Hindlimb muscle (tissue), 1 donor: ENCODE measurements at regions not wholly inside any gene's neighbourhood (a gene's known extent, or its start where the extent isn't known, plus 50 kb on each side); places are given as distances from the start of the nearest gene placed in this dataset.

Experiments used
- DNase-seq: peaks from one replicate; pipeline ENCODE4 v3.0.0-alpha.2; 2013

DNA sequence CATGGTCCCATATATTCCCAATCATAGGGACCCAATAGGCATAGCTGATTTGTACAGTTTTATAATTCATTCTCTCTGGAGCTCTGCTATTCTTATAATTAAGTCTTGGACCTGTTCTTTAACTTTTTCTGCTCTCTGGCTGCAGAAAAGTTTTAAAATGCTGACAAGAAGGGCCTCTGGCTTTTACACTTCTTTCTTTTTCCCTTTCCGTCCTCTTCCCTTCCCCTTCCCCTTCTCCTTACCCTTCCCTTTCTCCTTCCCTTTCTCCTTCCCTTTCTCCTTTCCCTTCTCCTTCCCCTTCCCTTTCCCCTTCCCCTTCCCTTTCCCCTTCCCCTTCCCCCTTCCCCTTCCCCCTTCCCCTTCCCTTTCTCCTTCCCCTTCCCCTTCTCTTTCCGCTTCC lies 101.3 kb upstream of the TPK1 start:
- no peak for DNase-seq

DNA sequence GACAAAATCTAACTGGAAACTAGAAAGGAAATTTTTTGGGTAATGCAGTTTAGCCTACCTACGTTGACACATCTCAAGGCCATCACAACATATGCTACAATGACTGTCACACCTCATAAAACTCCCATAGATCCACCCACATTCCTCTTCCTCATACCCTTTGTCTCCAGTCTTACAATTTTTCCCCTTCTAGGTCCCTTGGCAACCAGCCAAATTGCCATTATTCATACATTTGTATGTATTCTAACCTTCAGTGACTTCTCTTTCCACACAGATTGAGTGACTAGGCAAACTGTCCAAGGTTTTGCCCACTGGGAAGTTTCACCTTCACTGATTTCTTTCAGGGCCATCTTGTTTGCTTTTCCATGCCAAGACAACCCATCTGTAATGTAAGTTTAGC lies 100.5 kb upstream of the TPK1 start:
- no peak for DNase-seq

DNA sequence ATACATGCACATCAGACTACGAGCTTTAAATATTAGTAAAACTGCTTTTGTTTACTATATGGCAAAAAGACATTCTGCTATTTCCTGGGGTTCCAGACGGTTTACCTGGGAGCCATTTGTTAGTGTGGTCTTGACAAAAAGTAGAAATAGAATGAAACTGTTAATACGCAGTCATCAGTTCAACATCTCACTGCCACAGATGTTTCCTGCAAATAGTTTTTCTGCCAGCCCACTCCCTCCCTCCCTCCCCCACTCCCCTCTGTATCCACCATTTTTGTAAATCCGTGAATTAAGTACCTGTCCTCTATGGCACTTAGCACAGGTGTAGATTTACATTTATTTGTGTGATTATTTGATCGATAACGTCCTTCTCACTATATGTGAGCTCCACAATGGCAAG lies 74.6 kb upstream of the TPK1 start:
- no peak for DNase-seq

DNA sequence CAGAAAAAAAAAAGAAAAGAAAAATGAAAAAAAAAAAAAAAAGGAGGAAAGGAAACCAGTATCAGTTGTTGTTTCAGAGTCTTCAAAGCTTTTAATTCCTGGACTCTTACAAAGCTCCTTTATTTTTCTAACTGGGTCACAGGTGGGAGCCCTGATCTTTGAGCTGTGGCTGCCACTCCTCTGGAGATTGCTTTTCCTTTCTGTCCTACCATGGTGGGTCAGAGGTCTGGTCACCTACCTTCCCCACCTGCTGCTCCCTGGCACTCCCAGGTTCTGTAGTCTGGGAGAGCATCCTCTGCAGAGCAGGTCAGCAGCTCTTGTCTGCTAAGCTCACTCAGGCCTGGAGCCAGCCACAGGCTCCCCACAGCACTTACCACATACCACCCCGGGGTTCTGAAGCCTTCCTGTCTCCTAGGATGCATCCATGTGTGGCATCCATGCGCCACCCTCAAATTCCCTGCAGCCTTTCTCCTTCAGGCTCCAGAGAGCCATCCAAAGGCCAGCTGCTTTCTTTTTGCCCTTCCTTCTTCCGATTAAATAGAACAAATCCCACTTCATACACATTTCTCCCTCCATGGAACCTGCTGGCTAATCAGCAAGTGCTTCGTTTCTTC lies 73.2 kb upstream of the TPK1 start:
- no peak for DNase-seq

DNA sequence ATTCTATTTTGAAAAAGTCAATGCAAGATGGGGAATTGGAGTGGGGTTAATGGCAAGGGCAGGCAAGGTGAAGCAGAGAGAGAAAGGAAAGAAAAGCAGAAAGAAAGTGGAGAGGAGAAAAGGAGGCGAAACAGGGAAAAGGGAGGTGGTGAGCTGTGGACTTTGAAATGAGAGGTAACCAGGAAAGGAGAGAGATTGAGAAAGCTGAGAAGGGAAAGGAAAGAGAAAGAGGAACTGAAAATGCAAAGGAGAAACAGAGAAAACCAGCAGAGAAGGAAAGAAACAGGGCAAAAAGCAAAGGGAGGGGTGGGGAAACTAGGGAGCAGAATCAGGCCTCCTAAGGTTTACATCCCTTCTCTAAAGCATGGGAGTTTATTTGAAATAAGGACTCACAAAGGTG lies 72.5 kb upstream of the TPK1 start:
- no peak for DNase-seq

DNA sequence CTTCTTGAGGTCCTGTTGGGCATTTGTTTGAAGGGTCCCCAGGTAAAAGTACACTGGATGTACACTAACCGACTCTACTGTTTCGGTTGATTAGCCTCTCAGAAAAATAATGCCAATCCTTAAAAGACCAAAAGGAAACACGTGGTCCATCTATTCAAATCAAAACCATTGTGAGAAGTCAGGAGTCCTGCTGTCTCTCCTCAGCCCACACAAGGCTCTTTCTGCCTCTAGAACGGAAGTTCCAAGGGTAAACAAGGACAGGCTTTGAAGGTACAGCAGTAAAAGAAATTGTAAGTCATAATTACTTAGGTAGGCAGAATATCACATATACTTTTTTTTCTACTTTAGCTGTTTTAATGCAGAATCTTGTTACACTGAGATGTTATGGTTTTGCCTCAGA lies 71.7 kb upstream of the TPK1 start:
- no peak for DNase-seq

DNA sequence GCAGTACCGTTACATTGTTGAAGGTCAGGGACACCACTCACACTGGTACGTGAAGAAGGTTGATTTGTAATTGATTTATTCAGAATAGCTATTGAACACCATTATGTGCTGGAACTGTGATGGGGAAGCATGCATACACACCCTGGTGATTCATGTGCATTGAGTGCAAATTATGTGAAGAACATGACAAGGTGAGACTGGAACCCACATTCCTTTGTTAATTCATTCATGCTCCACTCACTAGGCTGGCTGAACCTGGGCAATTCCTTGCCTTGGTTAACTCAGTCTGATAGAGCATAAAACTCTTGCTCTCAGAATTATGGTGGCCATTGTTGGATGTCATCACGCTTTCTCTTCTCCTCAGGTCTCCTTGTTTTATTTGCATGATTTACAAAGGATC lies 67.3 kb upstream of the TPK1 start:
- no peak for DNase-seq

DNA sequence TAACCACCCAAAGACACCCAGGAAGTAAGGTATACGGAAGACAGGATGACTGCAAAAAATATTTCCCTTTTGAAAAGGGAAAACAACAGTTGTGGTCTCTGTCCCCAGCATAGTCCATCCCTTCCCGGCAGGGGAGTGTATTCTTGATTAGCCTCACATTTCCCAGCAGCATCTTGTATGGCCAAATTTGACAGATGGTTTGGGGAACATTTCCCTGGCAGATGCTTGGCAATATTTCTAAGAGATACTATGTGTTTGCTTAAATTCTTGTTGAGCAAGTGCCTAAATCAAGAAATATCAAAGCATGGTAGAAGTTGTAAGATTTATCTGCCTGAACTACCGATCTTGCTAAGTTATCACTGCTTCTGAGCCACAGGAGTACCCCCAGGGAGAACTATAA lies 56.9 kb upstream of the TPK1 start:
- no peak for DNase-seq
